ENCODE measurements at regions not wholly inside any gene's neighbourhood (a gene's known extent, or its start where the extent isn't known, plus 50 kb on each side); places are given as distances from the start of the nearest gene placed in this dataset.

DNA sequence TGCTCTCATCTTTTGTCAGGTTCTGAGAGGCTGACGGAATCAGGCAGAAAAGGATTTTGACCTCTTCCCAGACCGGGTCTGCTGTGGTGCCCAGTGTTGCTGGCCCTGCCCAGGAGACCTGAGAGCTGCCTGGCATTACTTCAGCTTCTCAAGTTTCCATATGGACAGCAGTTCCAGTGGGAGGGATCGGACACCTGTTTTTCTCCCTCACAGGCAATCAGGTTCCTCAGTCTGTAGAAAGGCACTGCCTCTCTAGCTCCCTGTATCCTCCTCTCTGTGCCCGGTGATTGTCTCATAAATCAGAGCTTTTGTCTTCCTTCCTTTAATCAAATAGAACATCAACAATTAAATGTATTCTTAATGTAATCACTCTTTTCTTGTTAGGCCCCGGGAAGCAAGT, 198.7 kb downstream of the SEMA6A start:
- H3K9me2 ChIP-seq (ENCODE audit: insufficient read depth) = no peaks in the 10 kb centered on the region
- H3K79me2 ChIP-seq (ENCODE audit: low read depth) = no peaks in the 10 kb centered on the region
- no peak for DNase-seq
- H3K27me3 ChIP-seq (ENCODE audit: insufficient read depth, low read depth) = no peaks in the 10 kb centered on the region
- H2AFZ ChIP-seq = no peak overlapping the region
- no peaks in the 10 kb centered on the region for H3K9me3 ChIP-seq (ENCODE audit: insufficient read depth, low read depth)
- no peak overlapping the region for H3K4me3 ChIP-seq
- H3K4me2 ChIP-seq = no peak overlapping the region
- intact Hi-C loops (cut with micrococcal nuclease; ENCODE audit: unreplicated experiment) = no loop called here
- no peaks in the 10 kb centered on the region for H3K36me3 ChIP-seq (ENCODE audit: low read depth)
- BruUV-seq (replicated peaks) = no TSS peak
- ChIA-PET POLR2A (ENCODE audit: unreplicated experiment) (no interaction called here), CTCF (no interaction called here)
- H3K4me1 ChIP-seq (replicated peaks; ENCODE audit: insufficient read depth) = no peaks in the 10 kb centered on the region
- H3K27ac ChIP-seq = no peak overlapping the region
- no peaks in the 10 kb centered on the region for H4K20me1 ChIP-seq (ENCODE audit: insufficient read depth)
- no peaks in the 10 kb centered on the region for H3F3A ChIP-seq (ENCODE audit: insufficient read depth, low read depth)
- no peak for TF ChIP-seq EZH2 (IDR thresholded peaks at IDR 0.05; ENCODE audit: low read depth)
- TF ChIP-seq, protein P1, sequence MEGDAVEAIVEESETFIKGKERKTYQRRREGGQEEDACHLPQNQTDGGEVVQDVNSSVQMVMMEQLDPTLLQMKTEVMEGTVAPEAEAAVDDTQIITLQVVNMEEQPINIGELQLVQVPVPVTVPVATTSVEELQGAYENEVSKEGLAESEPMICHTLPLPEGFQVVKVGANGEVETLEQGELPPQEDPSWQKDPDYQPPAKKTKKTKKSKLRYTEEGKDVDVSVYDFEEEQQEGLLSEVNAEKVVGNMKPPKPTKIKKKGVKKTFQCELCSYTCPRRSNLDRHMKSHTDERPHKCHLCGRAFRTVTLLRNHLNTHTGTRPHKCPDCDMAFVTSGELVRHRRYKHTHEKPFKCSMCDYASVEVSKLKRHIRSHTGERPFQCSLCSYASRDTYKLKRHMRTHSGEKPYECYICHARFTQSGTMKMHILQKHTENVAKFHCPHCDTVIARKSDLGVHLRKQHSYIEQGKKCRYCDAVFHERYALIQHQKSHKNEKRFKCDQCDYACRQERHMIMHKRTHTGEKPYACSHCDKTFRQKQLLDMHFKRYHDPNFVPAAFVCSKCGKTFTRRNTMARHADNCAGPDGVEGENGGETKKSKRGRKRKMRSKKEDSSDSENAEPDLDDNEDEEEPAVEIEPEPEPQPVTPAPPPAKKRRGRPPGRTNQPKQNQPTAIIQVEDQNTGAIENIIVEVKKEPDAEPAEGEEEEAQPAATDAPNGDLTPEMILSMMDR (conservative IDR thresholded peaks at IDR 0.05) = no peak

DNA sequence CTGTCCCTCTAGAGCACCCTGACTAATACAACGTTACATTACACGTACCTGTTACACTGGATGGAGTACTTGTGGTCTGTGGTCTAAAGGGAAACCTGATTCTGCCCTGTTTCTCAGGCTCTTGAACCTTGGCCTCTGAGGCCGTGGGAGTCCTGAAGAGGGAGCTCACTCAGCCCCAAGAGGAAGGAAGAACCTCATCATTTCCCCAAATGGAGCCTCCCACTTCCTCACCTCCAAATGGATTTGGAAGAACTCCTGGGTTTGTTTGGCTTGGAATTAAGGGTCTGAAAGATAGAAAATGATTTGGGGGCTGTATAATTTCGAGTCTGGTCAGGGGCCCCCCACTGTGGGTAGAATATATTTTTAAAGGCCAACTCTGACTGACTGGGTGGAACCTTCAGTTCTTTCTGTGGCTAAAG, 200.2 kb downstream of the SEMA6A start:
- no peaks in the 10 kb centered on the region for H3K36me3 ChIP-seq (ENCODE audit: low read depth)
- H3K79me2 ChIP-seq (ENCODE audit: low read depth) = no peaks in the 10 kb centered on the region
- no peaks in the 10 kb centered on the region for H3K4me1 ChIP-seq (replicated peaks; ENCODE audit: insufficient read depth)
- no peak overlapping the region for H3K27ac ChIP-seq
- no peaks in the 10 kb centered on the region for H4K20me1 ChIP-seq (ENCODE audit: insufficient read depth)
- H3K9me3 ChIP-seq (ENCODE audit: insufficient read depth, low read depth) = no peaks in the 10 kb centered on the region
- H3K4me3 ChIP-seq = no peak overlapping the region
- BruUV-seq (replicated peaks) = no TSS peak
- ChIA-PET POLR2A (ENCODE audit: unreplicated experiment) (no interaction called here), CTCF (no interaction called here)
- TF ChIP-seq EZH2 (IDR thresholded peaks at IDR 0.05; ENCODE audit: low read depth) = no peak
- TF ChIP-seq, protein P1 (conservative IDR thresholded peaks at IDR 0.05) = no peak
- intact Hi-C loops (cut with micrococcal nuclease; ENCODE audit: unreplicated experiment) = no loop called here
- H3K9me2 ChIP-seq (ENCODE audit: insufficient read depth) = no peaks in the 10 kb centered on the region
- H3K27me3 ChIP-seq (ENCODE audit: insufficient read depth, low read depth) = no peaks in the 10 kb centered on the region
- H2AFZ ChIP-seq = no peak overlapping the region
- no peaks in the 10 kb centered on the region for H3F3A ChIP-seq (ENCODE audit: insufficient read depth, low read depth)
- no peak overlapping the region for H3K4me2 ChIP-seq
- DNase-seq = no peak

DNA sequence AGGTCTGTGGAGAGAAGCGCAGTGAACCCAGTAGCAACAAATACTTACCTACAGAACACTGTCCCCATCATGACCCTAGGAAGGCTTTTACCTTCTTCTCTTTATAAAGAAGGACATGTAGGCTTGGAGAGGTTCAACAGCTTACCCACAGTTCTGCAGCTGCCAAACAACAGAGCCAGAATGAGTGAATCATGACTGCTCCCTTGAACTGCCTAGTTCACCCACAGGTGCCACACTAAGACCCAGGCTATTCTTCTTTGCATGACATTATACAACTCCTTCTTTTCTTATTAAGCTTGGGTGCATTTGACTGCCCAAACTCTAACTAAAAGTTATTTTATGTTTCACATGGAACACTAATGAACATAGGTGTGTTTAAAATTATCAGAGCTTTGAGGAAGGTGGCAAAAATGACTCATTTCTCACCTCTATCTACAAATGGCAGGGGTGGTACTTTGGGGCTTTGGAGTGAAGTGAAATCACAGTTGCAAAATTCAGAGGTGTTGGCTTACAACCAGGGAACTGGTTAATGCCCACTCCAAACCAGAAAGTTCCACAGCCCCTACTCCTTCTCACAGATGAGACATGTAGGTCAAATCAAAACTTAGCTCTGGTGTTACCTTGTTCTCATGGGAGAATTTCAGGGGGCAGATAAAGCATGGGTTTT, 201.6 kb downstream of the SEMA6A start:
- Histone ChIP-seq H3K79me2 (ENCODE audit: low read depth) (no peaks in the 10 kb centered on the region), H2AFZ (no peak overlapping the region), H3F3A (ENCODE audit: insufficient read depth, low read depth) (no peaks in the 10 kb centered on the region), H3K4me2 (no peak overlapping the region), H3K9me3 (ENCODE audit: insufficient read depth, low read depth) (no peaks in the 10 kb centered on the region), H3K36me3 (ENCODE audit: low read depth) (no peaks in the 10 kb centered on the region), H3K4me3 (no peak overlapping the region), H3K4me1 (replicated peaks; ENCODE audit: insufficient read depth) (no peaks in the 10 kb centered on the region), H3K27me3 (ENCODE audit: insufficient read depth, low read depth) (no peaks in the 10 kb centered on the region), H3K27ac (no peak overlapping the region), H4K20me1 (ENCODE audit: insufficient read depth) (no peaks in the 10 kb centered on the region), H3K9me2 (ENCODE audit: insufficient read depth) (no peaks in the 10 kb centered on the region)
- no peak for TF ChIP-seq EZH2 (IDR thresholded peaks at IDR 0.05; ENCODE audit: low read depth)
- TF ChIP-seq, protein P1 (conservative IDR thresholded peaks at IDR 0.05) = no peak
- intact Hi-C loops (cut with micrococcal nuclease; ENCODE audit: unreplicated experiment) = no loop called here
- ChIA-PET POLR2A (ENCODE audit: unreplicated experiment) (no interaction called here), CTCF (no interaction called here)
- no TSS peak for BruUV-seq (replicated peaks)
- no peak for DNase-seq
